ENCODE measurements at regions not wholly inside any gene's neighbourhood (a gene's known extent, or its start where the extent isn't known, plus 50 kb on each side); places are given as distances from the start of the nearest gene placed in this dataset.

DNA sequence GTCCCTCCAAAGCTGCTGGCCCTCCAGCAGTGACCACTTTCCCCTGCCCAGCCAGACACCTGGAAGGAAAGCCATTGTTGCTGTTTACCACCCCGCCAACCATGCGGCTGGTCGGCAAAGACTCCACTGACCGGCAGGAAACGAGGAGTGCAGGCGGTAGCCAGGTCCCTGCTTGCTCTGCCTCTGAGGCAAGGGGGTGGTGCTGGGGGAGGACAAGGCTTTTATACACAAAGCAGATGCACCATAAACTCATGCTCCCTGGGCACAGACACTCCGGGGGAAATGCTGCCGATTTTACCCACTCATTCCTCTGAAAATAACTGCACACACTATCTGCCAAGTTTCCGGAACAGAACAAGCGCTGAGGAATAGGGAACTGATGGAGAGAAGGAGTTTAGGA, 62.8 kb upstream of the GRIN2A start:
- no peak for TF ChIP-seq CTCF (IDR thresholded peaks at IDR 0.05)
- TF ChIP-seq EZH2 (IDR thresholded peaks at IDR 0.05) = no peak

All from neural progenitor cell (in vitro differentiated cells).